H9 (cell line): ENCODE measurements at regions not wholly inside any gene's neighbourhood (a gene's known extent, or its start where the extent isn't known, plus 50 kb on each side); places are given as distances from the start of the nearest gene placed in this dataset.

Experiments used
- DNase-seq: peaks from one replicate; pipeline ENCODE4 v3.0.0-alpha.2; 2017
- H2AFZ ChIP-seq: one replicate; pipeline ENCODE4 v1.6.1; 2013; ENCODE audit warnings: mild to moderate bottlenecking, low read length, control low read depth, moderate library complexity
- H2AK5ac ChIP-seq: 2 replicates; pipeline ENCODE4 v1.6.1; 2013; ENCODE audit warnings: low read length, control low read depth, mixed read lengths; ENCODE audit not compliant: insufficient read length
- H2BK120ac ChIP-seq: one replicate; pipeline ENCODE4 v1.6.1; 2013; ENCODE audit warnings: low read depth, mild to moderate bottlenecking, low read length, control low read depth, inconsistent platforms; ENCODE audit not compliant: poor library complexity, severe bottlenecking
- H2BK12ac ChIP-seq: 2 replicates; pipeline ENCODE4 v1.6.1; 2013; ENCODE audit warnings: low read length, control low read depth, mixed read lengths, low read depth; ENCODE audit not compliant: insufficient read length
- H2BK15ac ChIP-seq: 2 replicates; pipeline ENCODE4 v1.6.1; 2013; ENCODE audit warnings: low read depth, low read length, control low read depth
- H2BK20ac ChIP-seq: one replicate; pipeline ENCODE4 v1.6.1; 2013; ENCODE audit warnings: low read depth, mild to moderate bottlenecking, low read length, control low read depth, inconsistent platforms; ENCODE audit not compliant: poor library complexity, severe bottlenecking
- H2BK5ac ChIP-seq: 2 replicates; pipeline ENCODE4 v1.6.1; 2013; ENCODE audit warnings: low read length, control low read depth, mixed read lengths; ENCODE audit not compliant: insufficient read length
- H3K14ac ChIP-seq: 2 replicates; pipeline ENCODE4 v1.6.1; 2013; ENCODE audit warnings: low read length, control low read depth; ENCODE audit not compliant: insufficient read depth
- H3K18ac ChIP-seq: 2 replicates; pipeline ENCODE4 v1.6.1; 2013; ENCODE audit warnings: low read depth, mild to moderate bottlenecking, mixed read lengths, low read length, control low read depth; ENCODE audit not compliant: insufficient read length
- H3K23ac ChIP-seq: 2 replicates; pipeline ENCODE4 v1.6.1; 2013; ENCODE audit warnings: low read length, control low read depth, mixed read lengths, low read depth; ENCODE audit not compliant: insufficient read length
- H3K23me2 ChIP-seq: 2 replicates; pipeline ENCODE4 v1.6.1; 2013; ENCODE audit warnings: low read depth, mild to moderate bottlenecking, mixed read lengths, low read length, control low read depth; ENCODE audit not compliant: insufficient read length, poor library complexity, severe bottlenecking
- H3K27ac ChIP-seq: 2 replicates; pipeline ENCODE4 v1.5.1; 2013; ENCODE audit warnings: low read length, control low read depth, mixed read lengths, low read depth; ENCODE audit not compliant: insufficient read length
- H3K27me3 ChIP-seq: 2 replicates; pipeline ENCODE4 v1.6.1; 2013; ENCODE audit warnings: low read length, control low read depth, inconsistent platforms; ENCODE audit not compliant: insufficient read depth
- H3K4ac ChIP-seq: 2 replicates; pipeline ENCODE4 v1.6.1; 2013; ENCODE audit warnings: low read depth, mild to moderate bottlenecking, control low read depth, inconsistent platforms, low read length, moderate library complexity
- H3K4me1 ChIP-seq: 2 replicates; pipeline ENCODE4 v1.6.1; 2013; ENCODE audit warnings: low read length, control low read depth, inconsistent platforms; ENCODE audit not compliant: insufficient read depth
- H3K4me2 ChIP-seq: 2 replicates; pipeline ENCODE4 v1.6.1; 2013; ENCODE audit warnings: low read length, control low read depth, mixed read lengths; ENCODE audit not compliant: insufficient read length, insufficient read depth
- H3K56ac ChIP-seq: 2 replicates; pipeline ENCODE4 v1.6.1; 2013; ENCODE audit warnings: low read depth, mild to moderate bottlenecking, mixed read lengths, low read length, control low read depth; ENCODE audit not compliant: insufficient read length
- H3K79me1 ChIP-seq: 2 replicates; pipeline ENCODE4 v1.6.1; 2013; ENCODE audit warnings: low read depth, mild to moderate bottlenecking, moderate library complexity, low read length, control low read depth, inconsistent platforms; ENCODE audit not compliant: insufficient read depth, poor library complexity, severe bottlenecking
- H3K79me2 ChIP-seq: 2 replicates; pipeline ENCODE4 v1.6.1; 2013; ENCODE audit warnings: low read length, control low read depth, inconsistent platforms; ENCODE audit not compliant: insufficient read depth
- H3K9ac ChIP-seq: 2 replicates; pipeline ENCODE4 v1.6.1; 2013; ENCODE audit warnings: low read length, control low read depth, mixed read lengths; ENCODE audit not compliant: insufficient read length; ENCODE audit errors: extremely low read depth
- H3K9me3 ChIP-seq: one replicate; pipeline ENCODE4 v1.6.1; 2013; ENCODE audit warnings: low read depth, low read length, inconsistent platforms; ENCODE audit not compliant: control insufficient read depth
- H3T11ph ChIP-seq: one replicate; pipeline ENCODE4 v1.6.1; 2013; ENCODE audit warnings: mild to moderate bottlenecking, low read length, control low read depth, inconsistent platforms
- H4K20me1 ChIP-seq: one replicate; pipeline ENCODE4 v1.6.1; 2013; ENCODE audit not compliant: control insufficient read depth, insufficient read length, insufficient read depth
- H4K5ac ChIP-seq: 2 replicates; pipeline ENCODE4 v1.6.1; 2013; ENCODE audit warnings: low read depth, mild to moderate bottlenecking, mixed read lengths, low read length, control low read depth; ENCODE audit not compliant: insufficient read length
- H4K8ac ChIP-seq: replicated peaks from 2 replicates; pipeline ENCODE4 v1.6.1; 2013; ENCODE audit warnings: low read length, control low read depth, mixed read lengths, low read depth; ENCODE audit not compliant: insufficient read length
- H4K91ac ChIP-seq: 2 replicates; pipeline ENCODE4 v1.6.1; 2013; ENCODE audit warnings: low read depth, mild to moderate bottlenecking, moderate library complexity, mixed read lengths, low read length, control low read depth; ENCODE audit not compliant: insufficient read length
- H3K27ac Mint-ChIP-seq, 3 experiments: 2 replicates in 2 of 3; 3 replicates in 1 of 3; pipeline ENCODE4 v1.8.0; 2020 to 2021; ENCODE audit warnings: mixed read lengths in 3 of 3, mild to moderate bottlenecking in 1 of 3, moderate library complexity in 1 of 3
- H3K27me3 Mint-ChIP-seq: 2 replicates; pipeline ENCODE4 v1.8.0; 2021; ENCODE audit warnings: low read depth, mild to moderate bottlenecking, moderate library complexity, mixed read lengths
- H3K36me3 Mint-ChIP-seq, 3 experiments: 2 replicates in 2 of 3; 3 replicates in 1 of 3; pipeline ENCODE4 v1.8.0; 2020 to 2021; ENCODE audit warnings: low read depth in 3 of 3, mixed read lengths in 3 of 3; ENCODE audit not compliant: insufficient read depth in 1 of 3
- H3K4me1 Mint-ChIP-seq, 2 experiments: 2 replicates each; pipeline ENCODE4 v1.8.0; 2020; ENCODE audit warnings: mixed read lengths in 2 of 2
- H3K4me3 Mint-ChIP-seq, 2 experiments: 2 replicates in 1 of 2; 3 replicates in 1 of 2; pipeline ENCODE4 v1.8.0; 2020 to 2021; ENCODE audit warnings: mild to moderate bottlenecking in 2 of 2, mixed read lengths in 2 of 2, moderate library complexity in 1 of 2
- H3K9me3 Mint-ChIP-seq, 2 experiments: 2 replicates in 1 of 2; 3 replicates in 1 of 2; pipeline ENCODE4 v1.8.0; 2020; ENCODE audit warnings: mild to moderate bottlenecking in 2 of 2, mixed read lengths in 2 of 2, moderate library complexity in 1 of 2
- CTCF ChIP-seq: fragments of 200-600 bp; sonication (generic); conservative IDR thresholded peaks from 3 replicates; pipeline ENCODE4 v1.8.0; 2021; ENCODE audit warnings: antibody characterized with exemption, mild to moderate bottlenecking
- WGBS: extraction: QIAGEN DNeasy Blood & Tissue Kit; methylation state at CpG from one replicate; pipeline ENCODE4 v1.1.7; 2013; ENCODE audit warnings: missing lambda C conversion rate, low lambda C conversion rate, mixed read lengths; ENCODE audit not compliant: insufficient read length; ENCODE audit errors: extremely low coverage; 5-methylcytosine and 5-hydroxymethylcytosine counted together

GRCh38 chr6:140478631-140479030 lies 1104.2 kb upstream of the CITED2 start:
- no peak overlapping the region; a peak in 2 of 7 replicates for H3K27ac Mint-ChIP-seq

More at GRCh38 chr6:140478631-140479030, 1104.2 kb upstream of the CITED2 start:
- H3K4me1 Mint-ChIP-seq: peaks cover 5 to 7% of the 10 kb centered on the region in 2 experiments; a peak in 2 of 4 replicates
- Histone ChIP-seq H3K79me2 (no peaks in the 10 kb centered on the region), H3K23ac (no peak overlapping the region), H3T11ph (no peak overlapping the region), H3K4ac (no peak overlapping the region), H2AK5ac (no peak overlapping the region), H2BK15ac (no peak overlapping the region), H3K9me3 (no peaks in the 10 kb centered on the region), H2BK5ac (no peak overlapping the region), H3K18ac (no peak overlapping the region), H4K8ac (no peak overlapping the region), H2AFZ (no peak overlapping the region), H3K4me1 (no peaks in the 10 kb centered on the region), H3K56ac (no peak overlapping the region), H3K9ac (no peak overlapping the region), H3K27ac (no peak overlapping the region), H3K4me2 (no peak overlapping the region), H4K20me1 (no peaks in the 10 kb centered on the region), H3K27me3 (no peaks in the 10 kb centered on the region), H4K91ac (no peak overlapping the region), H3K14ac (no peak overlapping the region), H4K5ac (no peak overlapping the region), H2BK12ac (no peak overlapping the region), H3K23me2 (no peaks in the 10 kb centered on the region), H3K79me1 (no peaks in the 10 kb centered on the region), H2BK20ac (peak overlapping the region; percentile 78), H2BK120ac (no peak overlapping the region)
- H3K4me3 Mint-ChIP-seq: no peak overlapping the region
- WGBS: no CpG with 5 or more reads among the region's 3 CpGs
- H3K27me3 Mint-ChIP-seq: no peaks in the 10 kb centered on the region
- no peaks in the 10 kb centered on the region; a peak in 2 of 7 replicates for H3K36me3 Mint-ChIP-seq
- TF ChIP-seq CTCF: no peak
- no peak for DNase-seq
- peaks cover 0 to 4% of the 10 kb centered on the region in 2 experiments; a peak in 3 of 5 replicates for H3K9me3 Mint-ChIP-seq
